GM03348 (cell line): ENCODE measurements at regions not wholly inside any gene's neighbourhood (a gene's known extent, or its start where the extent isn't known, plus 50 kb on each side); places are given as distances from the start of the nearest gene placed in this dataset.
"Not testable (repeated sequence)": the region's sequence is repeated elsewhere in the genome, so short reads cannot be mapped to it uniquely, and the experiment has no call there.

ENCODE experiments used
- DNase-seq: peaks from one replicate; pipeline ENCODE4 v3.0.0; 2012; ENCODE audit warnings: low spot score

- DNase-seq: no peak
Measured at GRCh38 chr3:66552846-66553245, 52.0 kb upstream of the LRIG1 start.

GRCh38 chr3:66553441-66554113, 52.8 kb upstream of the LRIG1 start:
- no peak for DNase-seq

- DNase-seq: peak; percentile 10
Measured at GRCh38 chr3:66554178-66554577, 53.4 kb upstream of the LRIG1 start.

GRCh38 chr3:66555214-66555844, 54.5 kb upstream of the LRIG1 start:
- DNase-seq: no peak

- no peak for DNase-seq
Measured at GRCh38 chr3:66557170-66557569, 56.3 kb upstream of the LRIG1 start.

GRCh38 chr3:66559924-66560323, 59.1 kb upstream of the LRIG1 start:
- DNase-seq: not testable (repeated sequence)

- DNase-seq: no peak
Measured at GRCh38 chr3:66561367-66561766, 60.5 kb upstream of the LRIG1 start.

GRCh38 chr3:66565301-66565700, 64.5 kb upstream of the LRIG1 start:
- DNase-seq: no peak

GRCh38 chr3:66567077-66567476, 66.3 kb upstream of the LRIG1 start:
- no peak for DNase-seq

GRCh38 chr3:66572090-66572675, 71.4 kb upstream of the LRIG1 start:
- no peak for DNase-seq

GRCh38 chr3:66572938-66573710, 72.3 kb upstream of the LRIG1 start:
- no peak for DNase-seq

- DNase-seq: no peak
Measured at GRCh38 chr3:66574091-66574490, 73.3 kb upstream of the LRIG1 start.

- no peak for DNase-seq
Measured at GRCh38 chr3:66577426-66578203, 76.8 kb upstream of the LRIG1 start.

- no peak for DNase-seq
Measured at GRCh38 chr3:66581256-66581655, 80.4 kb upstream of the LRIG1 start.

GRCh38 chr3:66582721-66583423, 82.0 kb upstream of the LRIG1 start:
- DNase-seq: peak; percentile 37

- no peak for DNase-seq
Measured at GRCh38 chr3:66583424-66584040, 82.7 kb upstream of the LRIG1 start.

GRCh38 chr3:66585520-66586095, 84.8 kb upstream of the LRIG1 start:
- no peak for DNase-seq

- no peak for DNase-seq
Measured at GRCh38 chr3:66586853-66587252, 86.0 kb upstream of the LRIG1 start.

GRCh38 chr3:66588340-66588847, 87.6 kb upstream of the LRIG1 start:
- DNase-seq: no peak

GRCh38 chr3:66592016-66592761, 91.4 kb upstream of the LRIG1 start:
- DNase-seq: no peak
